ENCODE measurements at regions not wholly inside any gene's neighbourhood (a gene's known extent, or its start where the extent isn't known, plus 50 kb on each side); places are given as distances from the start of the nearest gene placed in this dataset.

- Histone ChIP-seq H3K9me3 (replicated peaks in 1 of 3) (no peaks in the 10 kb centered on the region), H3K27me3 (no peaks in the 10 kb centered on the region), H3K4me1 (replicated peaks in 1 of 2) (no peaks in the 10 kb centered on the region), H3K36me3 (replicated peaks in 1 of 2) (no peaks in the 10 kb centered on the region), H3K27ac (no peak overlapping the region), H3K4me3 (no peak overlapping the region)
- TF ChIP-seq, protein P1, sequence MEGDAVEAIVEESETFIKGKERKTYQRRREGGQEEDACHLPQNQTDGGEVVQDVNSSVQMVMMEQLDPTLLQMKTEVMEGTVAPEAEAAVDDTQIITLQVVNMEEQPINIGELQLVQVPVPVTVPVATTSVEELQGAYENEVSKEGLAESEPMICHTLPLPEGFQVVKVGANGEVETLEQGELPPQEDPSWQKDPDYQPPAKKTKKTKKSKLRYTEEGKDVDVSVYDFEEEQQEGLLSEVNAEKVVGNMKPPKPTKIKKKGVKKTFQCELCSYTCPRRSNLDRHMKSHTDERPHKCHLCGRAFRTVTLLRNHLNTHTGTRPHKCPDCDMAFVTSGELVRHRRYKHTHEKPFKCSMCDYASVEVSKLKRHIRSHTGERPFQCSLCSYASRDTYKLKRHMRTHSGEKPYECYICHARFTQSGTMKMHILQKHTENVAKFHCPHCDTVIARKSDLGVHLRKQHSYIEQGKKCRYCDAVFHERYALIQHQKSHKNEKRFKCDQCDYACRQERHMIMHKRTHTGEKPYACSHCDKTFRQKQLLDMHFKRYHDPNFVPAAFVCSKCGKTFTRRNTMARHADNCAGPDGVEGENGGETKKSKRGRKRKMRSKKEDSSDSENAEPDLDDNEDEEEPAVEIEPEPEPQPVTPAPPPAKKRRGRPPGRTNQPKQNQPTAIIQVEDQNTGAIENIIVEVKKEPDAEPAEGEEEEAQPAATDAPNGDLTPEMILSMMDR (IDR thresholded peaks at IDR 0.05), result no peak
- TF ChIP-seq POLR2A (IDR thresholded peaks at IDR 0.05), result no peak
- 76 to 100% (median 89%) methylated on average over 1 of the region's 1 CpG for WGBS, 4 donors
- intact Hi-C loops (cut with DNase I), result no loop called here
- DNase-seq, result no peak
These were observed 207.7 kb upstream of the SLC16A7 start for GRCh38 chr12:59388176-59388575.

- no peak overlapping the region for H3K27ac ChIP-seq
- H3K27me3 ChIP-seq, result no peaks in the 10 kb centered on the region
- intact Hi-C loops (cut with DNase I), result no loop called here
- no peaks in the 10 kb centered on the region for H3K4me1 ChIP-seq (replicated peaks in 1 of 2)
- H3K9me3 ChIP-seq (replicated peaks in 1 of 3), result no peaks in the 10 kb centered on the region
- TF ChIP-seq, protein P1 (IDR thresholded peaks at IDR 0.05), result no peak
- TF ChIP-seq POLR2A (IDR thresholded peaks at IDR 0.05), result no peak
- no peak for DNase-seq
- no peaks in the 10 kb centered on the region for H3K36me3 ChIP-seq (replicated peaks in 1 of 2)
- no peak overlapping the region for H3K4me3 ChIP-seq
- 65 to 83% (median 74%) methylated on average over 1 of the region's 1 CpG for WGBS, 4 donors
These were observed 209.6 kb upstream of the SLC16A7 start for GRCh38 chr12:59386236-59386635.

GRCh38 chr12:59383079-59383822 is 212.6 kb upstream of the SLC16A7 start:
- no peak overlapping the region for H3K4me3 ChIP-seq
- H3K27ac ChIP-seq, result no peak overlapping the region
- intact Hi-C loops (cut with DNase I), result no loop called here
- no peaks in the 10 kb centered on the region for H3K9me3 ChIP-seq (replicated peaks in 1 of 3)
- 67 to 83% (median 73%) methylated on average over 1 of the region's 1 CpG for WGBS, 4 donors
- no peaks in the 10 kb centered on the region for H3K4me1 ChIP-seq (replicated peaks in 1 of 2)
- no peak for DNase-seq
- no peaks in the 10 kb centered on the region for H3K36me3 ChIP-seq (replicated peaks in 1 of 2)
- TF ChIP-seq, protein P1 (IDR thresholded peaks at IDR 0.05), result no peak
- no peak for TF ChIP-seq POLR2A (IDR thresholded peaks at IDR 0.05)
- no peaks in the 10 kb centered on the region for H3K27me3 ChIP-seq

GRCh38 chr12:59382282-59383078 is 213.3 kb upstream of the SLC16A7 start:
- Histone ChIP-seq H3K4me3 (no peak overlapping the region), H3K27ac (no peak overlapping the region), H3K9me3 (replicated peaks in 1 of 3) (no peaks in the 10 kb centered on the region), H3K27me3 (no peaks in the 10 kb centered on the region), H3K36me3 (replicated peaks in 1 of 2) (no peaks in the 10 kb centered on the region), H3K4me1 (replicated peaks in 1 of 2) (no peaks in the 10 kb centered on the region)
- TF ChIP-seq, protein P1 (IDR thresholded peaks at IDR 0.05), result no peak
- no peak for TF ChIP-seq POLR2A (IDR thresholded peaks at IDR 0.05)
- no peak for DNase-seq
- WGBS, 4 donors, result 54 to 62% (median 58%) methylated on average over 3 of the region's 3 CpGs
- intact Hi-C loops (cut with DNase I), result no loop called here
